ENCODE measurements at regions not wholly inside any gene's neighbourhood (a gene's known extent, or its start where the extent isn't known, plus 50 kb on each side); places are given as distances from the start of the nearest gene placed in this dataset.

- WGBS, 4 donors: 77 to 85% (median 83%) methylated on average over 7 of the region's 7 CpGs
- intact Hi-C loops (cut with DNase I): no loop called here
- Histone ChIP-seq H3K9me3 (no peaks in the 10 kb centered on the region), H3K4me3 (no peak overlapping the region), H3K36me3 (no peaks in the 10 kb centered on the region), H3K4me1 (no peaks in the 10 kb centered on the region), H3K27me3 (no peaks in the 10 kb centered on the region), H3K27ac (no peak overlapping the region)
- ATAC-seq (no peak), DNase-seq (no peak)
- no peak for TF ChIP-seq POLR2A (IDR thresholded peaks at IDR 0.05)
Measured at GRCh38 chr16:80280557-80280956, 260.2 kb upstream of the DYNLRB2 start.

- DNase-seq (no peak), ATAC-seq (no peak)
- no peaks in the 10 kb centered on the region for H3K36me3 ChIP-seq
- H3K4me3 ChIP-seq: no peak overlapping the region
- TF ChIP-seq POLR2A (IDR thresholded peaks at IDR 0.05): no peak
- TF ChIP-seq, protein P1, sequence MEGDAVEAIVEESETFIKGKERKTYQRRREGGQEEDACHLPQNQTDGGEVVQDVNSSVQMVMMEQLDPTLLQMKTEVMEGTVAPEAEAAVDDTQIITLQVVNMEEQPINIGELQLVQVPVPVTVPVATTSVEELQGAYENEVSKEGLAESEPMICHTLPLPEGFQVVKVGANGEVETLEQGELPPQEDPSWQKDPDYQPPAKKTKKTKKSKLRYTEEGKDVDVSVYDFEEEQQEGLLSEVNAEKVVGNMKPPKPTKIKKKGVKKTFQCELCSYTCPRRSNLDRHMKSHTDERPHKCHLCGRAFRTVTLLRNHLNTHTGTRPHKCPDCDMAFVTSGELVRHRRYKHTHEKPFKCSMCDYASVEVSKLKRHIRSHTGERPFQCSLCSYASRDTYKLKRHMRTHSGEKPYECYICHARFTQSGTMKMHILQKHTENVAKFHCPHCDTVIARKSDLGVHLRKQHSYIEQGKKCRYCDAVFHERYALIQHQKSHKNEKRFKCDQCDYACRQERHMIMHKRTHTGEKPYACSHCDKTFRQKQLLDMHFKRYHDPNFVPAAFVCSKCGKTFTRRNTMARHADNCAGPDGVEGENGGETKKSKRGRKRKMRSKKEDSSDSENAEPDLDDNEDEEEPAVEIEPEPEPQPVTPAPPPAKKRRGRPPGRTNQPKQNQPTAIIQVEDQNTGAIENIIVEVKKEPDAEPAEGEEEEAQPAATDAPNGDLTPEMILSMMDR (IDR thresholded peaks at IDR 0.05): no peak
- intact Hi-C loops (cut with DNase I): no loop called here
- no peak overlapping the region for H3K27ac ChIP-seq
- no peaks in the 10 kb centered on the region for H3K9me3 ChIP-seq
- 78 to 90% (median 89%) methylated on average over 4 of the region's 4 CpGs for WGBS, 4 donors
- no peaks in the 10 kb centered on the region for H3K4me1 ChIP-seq
- H3K27me3 ChIP-seq: no peaks in the 10 kb centered on the region
Measured at GRCh38 chr16:80279656-80280055, 261.1 kb upstream of the DYNLRB2 start.

- H3K4me1 ChIP-seq: no peaks in the 10 kb centered on the region
- H3K27ac ChIP-seq: no peak overlapping the region
- DNase-seq (no peak), ATAC-seq (no peak)
- no peak for TF ChIP-seq POLR2A (IDR thresholded peaks at IDR 0.05)
- TF ChIP-seq, protein P1 (IDR thresholded peaks at IDR 0.05): no peak
- H3K9me3 ChIP-seq: no peaks in the 10 kb centered on the region
- no peaks in the 10 kb centered on the region for H3K27me3 ChIP-seq
- H3K4me3 ChIP-seq: no peak overlapping the region
- intact Hi-C loops (cut with DNase I): no loop called here
- H3K36me3 ChIP-seq: no peaks in the 10 kb centered on the region
- 36 to 53% (median 46%) methylated on average over 5 of the region's 5 CpGs for WGBS, 4 donors
Measured at GRCh38 chr16:80277182-80277581, 263.6 kb upstream of the DYNLRB2 start.

DNA sequence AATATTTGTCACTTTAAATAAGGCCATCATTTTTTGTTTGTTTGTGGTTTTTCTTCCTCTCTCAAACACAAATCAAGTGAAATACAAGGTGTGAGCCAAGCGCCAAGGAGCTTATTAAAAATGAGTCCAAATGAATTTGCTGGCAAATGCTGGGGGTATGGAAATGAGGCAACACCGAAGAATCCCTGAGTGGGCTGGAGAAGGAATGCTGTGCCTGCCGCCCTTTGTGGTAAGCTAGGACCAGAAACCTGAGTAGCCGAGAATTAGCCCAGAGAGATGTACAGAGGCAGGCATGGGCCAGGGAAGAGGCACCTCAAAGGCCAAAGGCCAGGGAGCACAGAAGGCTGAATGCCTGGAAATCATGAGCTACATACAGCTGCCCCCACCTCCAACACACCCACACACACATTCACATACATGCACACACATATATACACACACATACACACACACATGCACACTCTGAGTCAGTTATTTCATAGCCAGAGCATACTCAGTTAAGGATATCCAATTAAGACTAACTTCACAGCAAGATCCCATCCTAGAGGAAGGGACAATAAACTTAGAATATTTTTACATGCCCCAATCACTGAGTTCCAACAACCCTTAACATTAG is 266.1 kb upstream of the DYNLRB2 start:
- H3K27me3 ChIP-seq: no peaks in the 10 kb centered on the region
- H3K27ac ChIP-seq: no peak overlapping the region
- no peaks in the 10 kb centered on the region for H3K4me1 ChIP-seq
- H3K4me3 ChIP-seq: no peak overlapping the region
- DNase-seq (no peak), ATAC-seq (no peak)
- TF ChIP-seq, protein P1 (IDR thresholded peaks at IDR 0.05): no peak
- no peak for TF ChIP-seq POLR2A (IDR thresholded peaks at IDR 0.05)
- WGBS, 4 donors: 70 to 80% (median 75%) methylated on average over 4 of the region's 4 CpGs
- intact Hi-C loops (cut with DNase I): loop anchor here in 1 of 10 donors (2.0 kb wide), 1 partner anchor 70 kb away; no protein-coding TSS in a partner anchor
- no peaks in the 10 kb centered on the region for H3K36me3 ChIP-seq
- H3K9me3 ChIP-seq: no peaks in the 10 kb centered on the region
